HepG2 (cell line): ENCODE measurements at regions not wholly inside any gene's neighbourhood (a gene's known extent, or its start where the extent isn't known, plus 50 kb on each side); places are given as distances from the start of the nearest gene placed in this dataset.

ENCODE experiments used
- ATAC-seq: fragments of 200-7000 bp; cut with Tn5 transposase; 3 replicates; pipeline ENCODE4 v1.9.1; 2020; ENCODE audit warnings: mild to moderate bottlenecking, moderate library complexity
- BruUV-seq: library from RNA; stranded (reverse); fragments of 400-500 nt; replicated peaks from 2 replicates; lab custom pipeline; 2021; lab: Mats Ljungman, UMichigan
- CTCF ChIA-PET: fragments of 300-600 bp; formaldehyde crosslinking; extraction: SDS; loops from one replicate; lab custom pipeline; 2021; ENCODE audit warnings: low total read pairs, inconsistent platforms, low intra/inter-chr PET ratio; lab: Yijun Ruan, JAX
- POLR2A ChIA-PET: fragments of 350-600 bp; sonication (Branson Sonifier 250); formaldehyde crosslinking; loops from one replicate; lab custom pipeline; 2020; ENCODE audit warnings: antibody characterized with exemption, inconsistent platforms; lab: Yijun Ruan, JAX
- DNase-seq: peaks from one replicate; pipeline ENCODE4 v3.0.0-alpha.2; 2015; ENCODE audit warnings: low spot score
- FAIRE-seq: peaks from 3 replicates; lab custom pipeline; 2011; peaks lifted over from hg19 to GRCh38; lab: Jason Lieb, UNC
- H2AFZ ChIP-seq: one replicate; pipeline ENCODE4 v1.6.1; 2011; ENCODE audit warnings: low read length, inconsistent platforms
- H3K27ac ChIP-seq: fragments of 300-600 bp; 3 replicates; pipeline ENCODE4 v1.8.0; 2011; ENCODE audit warnings: mixed run types, mild to moderate bottlenecking, mixed read lengths, low read length, inconsistent platforms; ENCODE audit not compliant: insufficient read depth; ENCODE audit errors: extremely low read length
- H3K27me3 ChIP-seq, 2 experiments: fragments of 200-600 bp in 1 of 2; 2 replicates in 1 of 2; 3 replicates in 1 of 2; pipeline versions ENCODE4 v1.6.0 to v1.8.0; 2011; ENCODE audit warnings: low read length in 2 of 2, mild to moderate bottlenecking in 2 of 2, moderate library complexity in 2 of 2, inconsistent platforms in 1 of 2; ENCODE audit not compliant: insufficient read depth in 2 of 2, control insufficient read depth in 1 of 2
- H3K36me3 ChIP-seq, 2 experiments: fragments of 200-600 bp in 1 of 2; replicated peaks in 1 of 2; 2 replicates in 1 of 2; 3 replicates in 1 of 2; pipeline versions ENCODE4 v1.5.1 to v1.8.0; 2011; ENCODE audit warnings: low read length in 2 of 2, inconsistent platforms in 1 of 2; ENCODE audit not compliant: insufficient read depth in 2 of 2, control insufficient read depth in 1 of 2
- H3K4me1 ChIP-seq: 2 replicates; pipeline ENCODE4 v1.5.1; 2012; ENCODE audit warnings: low read length, inconsistent platforms; ENCODE audit not compliant: insufficient read depth
- H3K4me2 ChIP-seq: 2 replicates; pipeline ENCODE4 v1.6.0; 2011; ENCODE audit warnings: low read depth, low read length, inconsistent platforms
- H3K4me3 ChIP-seq, 3 experiments: fragments of 200-600 bp in 1 of 3; sonication (generic), shearing (Covaris generic) in 1 of 3; replicated peaks in 1 of 3; 2 replicates each; pipeline ENCODE4 v1.5.1; 2011 to 2016; ENCODE audit warnings: low read length in 3 of 3, inconsistent platforms in 2 of 3, low read depth in 2 of 3, mild to moderate bottlenecking in 2 of 3, control low read depth in 1 of 3, mixed read lengths in 1 of 3; ENCODE audit not compliant: insufficient read depth in 1 of 3
- H3K79me2 ChIP-seq: one replicate; pipeline ENCODE4 v1.6.1; 2011; ENCODE audit warnings: low read length, inconsistent platforms; ENCODE audit not compliant: insufficient read depth
- H3K9ac ChIP-seq: 2 replicates; pipeline ENCODE4 v1.6.0; 2011; ENCODE audit warnings: mild to moderate bottlenecking, low read depth, low read length, inconsistent platforms; ENCODE audit not compliant: insufficient read depth
- H3K9me3 ChIP-seq: 2 replicates; pipeline ENCODE4 v1.5.1; 2012; ENCODE audit warnings: mild to moderate bottlenecking, low read length
- H4K20me1 ChIP-seq: 2 replicates; pipeline ENCODE4 v1.6.0; 2011; ENCODE audit warnings: inconsistent platforms, mild to moderate bottlenecking, low read length, moderate library complexity; ENCODE audit not compliant: insufficient read depth
- GTF2F1 ChIP-seq: fragments of 150-350 bp; IDR thresholded peaks from 2 replicates; pipeline ENCODE4 v1.6.1; 2014; ENCODE audit warnings: low read length
- JDP2 ChIP-seq: sonication (generic); formaldehyde crosslinking; IDR thresholded peaks from 2 replicates; pipeline ENCODE4 v1.8.1; 2022; ENCODE audit warnings: missing genetic modification reagents, borderline replicate concordance
- SAP130 ChIP-seq: IDR thresholded peaks from 2 replicates; pipeline ENCODE4 v1.6.1; 2016; ENCODE audit warnings: low read depth
- SIX4 ChIP-seq: sonication (generic); formaldehyde crosslinking; IDR thresholded peaks from 2 replicates; pipeline ENCODE4 v1.4.0; 2020; ENCODE audit warnings: missing genetic modification reagents
- TIGD3 ChIP-seq: sonication (generic); formaldehyde crosslinking; IDR thresholded peaks from 2 replicates; pipeline ENCODE4 v1.5.1; 2020; ENCODE audit warnings: mild to moderate bottlenecking, missing genetic modification reagents, borderline replicate concordance
- XRCC5 ChIP-seq: fragments of 200-400 bp; formaldehyde crosslinking; optimal IDR thresholded peaks from 2 replicates; pipeline ENCODE3; 2017; ENCODE audit warnings: mild to moderate bottlenecking, low read length
- ZNF260 ChIP-seq: sonication (generic); formaldehyde crosslinking; IDR thresholded peaks from 2 replicates; pipeline ENCODE4 v1.4.0; 2020; ENCODE audit warnings: missing genetic modification reagents, low read depth, mild to moderate bottlenecking, borderline replicate concordance
- ZNF557 ChIP-seq: sonication (generic); formaldehyde crosslinking; IDR thresholded peaks from 2 replicates; pipeline ENCODE4 v1.4.0; 2020; ENCODE audit warnings: missing genetic modification reagents
- WGBS: methylation state at CpG from one replicate; pipeline ENCODE4 v1.1.6; 2017; ENCODE audit warnings: low lambda C conversion rate; 5-methylcytosine and 5-hydroxymethylcytosine counted together
- in situ Hi-C: cut with HindIII; loops from 2 replicates; pipeline ENCODE4 v1.10.0; 2017; ENCODE audit warnings: low pct_unique_long_range_greater_than_20kb; ENCODE audit not compliant: extremely low pct_ligation_motif_present
- intact Hi-C: fragments of 100-400 bp; cut with micrococcal nuclease; formaldehyde crosslinking; loops from one replicate; pipeline ENCODE4 v1.10.0; 2022; ENCODE audit not compliant: unreplicated experiment
- TF ChIP-seq, protein P1 (sequence below): sonication (generic); formaldehyde crosslinking; IDR thresholded peaks from 2 replicates; pipeline ENCODE4 v1.8.0; 2022; ENCODE audit warnings: low read depth, missing genetic modification reagents
- TF ChIP-seq, protein P2 (sequence below): IDR thresholded peaks from 2 replicates; pipeline ENCODE4 v1.6.1; 2012; ENCODE audit warnings: low read length, improper control_type of control experiment

DNA sequence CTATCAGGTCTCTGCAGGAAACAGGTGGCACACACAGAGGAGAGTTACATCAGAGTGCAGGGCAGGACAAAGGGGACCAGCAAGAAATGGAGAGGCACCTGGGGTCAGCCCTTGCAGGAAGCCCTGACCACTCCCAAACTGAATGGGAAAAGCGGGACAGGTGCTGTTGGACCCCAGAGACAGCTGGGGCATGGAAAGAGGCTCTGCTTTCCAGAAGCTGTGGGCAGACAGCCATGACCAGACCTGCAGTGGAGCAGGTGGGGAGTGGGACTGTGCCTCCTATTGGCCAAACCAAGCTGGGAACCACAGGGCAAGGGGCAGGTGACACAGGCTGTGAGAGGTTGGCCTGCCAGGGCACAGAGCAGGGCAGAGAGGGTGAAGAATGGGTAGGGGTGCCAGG, 125.8 kb downstream of the BOD1 start (continued):
- TF ChIP-seq, protein P1, sequence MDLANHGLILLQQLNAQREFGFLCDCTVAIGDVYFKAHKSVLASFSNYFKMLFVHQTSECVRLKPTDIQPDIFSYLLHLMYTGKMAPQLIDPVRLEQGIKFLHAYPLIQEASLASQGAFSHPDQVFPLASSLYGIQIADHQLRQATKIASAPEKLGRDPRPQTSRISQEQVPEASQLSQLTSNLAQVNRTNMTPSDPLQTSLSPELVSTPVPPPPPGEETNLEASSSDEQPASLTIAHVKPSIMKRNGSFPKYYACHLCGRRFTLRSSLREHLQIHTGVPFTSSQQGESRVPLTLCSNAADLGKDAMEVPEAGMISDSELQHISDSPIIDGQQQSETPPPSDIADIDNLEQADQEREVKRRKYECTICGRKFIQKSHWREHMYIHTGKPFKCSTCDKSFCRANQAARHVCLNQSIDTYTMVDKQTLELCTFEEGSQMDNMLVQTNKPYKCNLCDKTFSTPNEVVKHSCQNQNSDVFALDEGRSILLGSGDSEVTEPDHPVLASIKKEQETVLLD (CRISPR knock-in tag) = no peak
- TF ChIP-seq JDP2 (CRISPR knock-in tag) = no peak
- no peak for TF ChIP-seq XRCC5
- TF ChIP-seq ZNF260 (CRISPR knock-in tag) = no peak

GRCh38 chr5:173488144-173488543, 128.3 kb downstream of the BOD1 start:
- intact Hi-C loops (no loop called here), in situ Hi-C loops (no loop called here)
- no peaks in the 10 kb centered on the region for H3K79me2 ChIP-seq
- 13% methylated on average over 5 of the region's 5 CpGs for WGBS
- no peaks in the 10 kb centered on the region for H3K9me3 ChIP-seq
- H2AFZ ChIP-seq = no peak overlapping the region
- POLR2A ChIA-PET = no interaction called here
- no peak overlapping the region for H3K27ac ChIP-seq
- no peak for FAIRE-seq
- no peak overlapping the region for H3K4me2 ChIP-seq
- no peak for DNase-seq
- no peaks in the 10 kb centered on the region for H3K36me3 ChIP-seq
- no peak overlapping the region for H3K9ac ChIP-seq
- ATAC-seq = no peak
- H3K27me3 ChIP-seq = peaks cover 3 to 32% of the 10 kb centered on the region in 2 experiments; a peak in 4 of 5 replicates
- H4K20me1 ChIP-seq = no peaks in the 10 kb centered on the region
- CTCF ChIA-PET = no interaction called here
- H3K4me3 ChIP-seq = no peak overlapping the region
- TF ChIP-seq TIGD3 (CRISPR knock-in tag) (no peak), SIX4 (CRISPR knock-in tag) (no peak), GTF2F1 (no peak), ZNF557 (CRISPR knock-in tag) (no peak), SAP130 (CRISPR knock-in tag) (no peak)
- TF ChIP-seq, protein P2, sequence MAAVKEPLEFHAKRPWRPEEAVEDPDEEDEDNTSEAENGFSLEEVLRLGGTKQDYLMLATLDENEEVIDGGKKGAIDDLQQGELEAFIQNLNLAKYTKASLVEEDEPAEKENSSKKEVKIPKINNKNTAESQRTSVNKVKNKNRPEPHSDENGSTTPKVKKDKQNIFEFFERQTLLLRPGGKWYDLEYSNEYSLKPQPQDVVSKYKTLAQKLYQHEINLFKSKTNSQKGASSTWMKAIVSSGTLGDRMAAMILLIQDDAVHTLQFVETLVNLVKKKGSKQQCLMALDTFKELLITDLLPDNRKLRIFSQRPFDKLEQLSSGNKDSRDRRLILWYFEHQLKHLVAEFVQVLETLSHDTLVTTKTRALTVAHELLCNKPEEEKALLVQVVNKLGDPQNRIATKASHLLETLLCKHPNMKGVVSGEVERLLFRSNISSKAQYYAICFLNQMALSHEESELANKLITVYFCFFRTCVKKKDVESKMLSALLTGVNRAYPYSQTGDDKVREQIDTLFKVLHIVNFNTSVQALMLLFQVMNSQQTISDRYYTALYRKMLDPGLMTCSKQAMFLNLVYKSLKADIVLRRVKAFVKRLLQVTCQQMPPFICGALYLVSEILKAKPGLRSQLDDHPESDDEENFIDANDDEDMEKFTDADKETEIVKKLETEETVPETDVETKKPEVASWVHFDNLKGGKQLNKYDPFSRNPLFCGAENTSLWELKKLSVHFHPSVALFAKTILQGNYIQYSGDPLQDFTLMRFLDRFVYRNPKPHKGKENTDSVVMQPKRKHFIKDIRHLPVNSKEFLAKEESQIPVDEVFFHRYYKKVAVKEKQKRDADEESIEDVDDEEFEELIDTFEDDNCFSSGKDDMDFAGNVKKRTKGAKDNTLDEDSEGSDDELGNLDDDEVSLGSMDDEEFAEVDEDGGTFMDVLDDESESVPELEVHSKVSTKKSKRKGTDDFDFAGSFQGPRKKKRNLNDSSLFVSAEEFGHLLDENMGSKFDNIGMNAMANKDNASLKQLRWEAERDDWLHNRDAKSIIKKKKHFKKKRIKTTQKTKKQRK = no peak
- no TSS peak for BruUV-seq
- no peaks in the 10 kb centered on the region for H3K4me1 ChIP-seq
